CD14-positive monocyte (primary cell): ENCODE measurements at regions not wholly inside any gene's neighbourhood (a gene's known extent, or its start where the extent isn't known, plus 50 kb on each side); places are given as distances from the start of the nearest gene placed in this dataset.
"Not testable (repeated sequence)": the region's sequence is repeated elsewhere in the genome, so short reads cannot be mapped to it uniquely, and the experiment has no call there.

ENCODE experiments used
- DNase-seq, 3 donors: peaks; one replicate each; pipeline ENCODE4 v3.0.0-alpha.2; 2011 to 2022
- H2AFZ ChIP-seq: 2 replicates; pipeline ENCODE4 v1.6.0; 2012; ENCODE audit warnings: mild to moderate bottlenecking, low read depth, low read length, inconsistent platforms; ENCODE audit not compliant: insufficient read depth, poor library complexity, severe bottlenecking
- H3K27ac ChIP-seq, 2 donors: 1 replicate in 1 of 2; 2 replicates in 1 of 2; pipeline ENCODE4 v1.5.1; 2012 to 2013; ENCODE audit warnings: low read length in 2 of 2, control low read depth in 1 of 2, inconsistent platforms in 1 of 2, low read depth in 1 of 2, mild to moderate bottlenecking in 1 of 2
- H3K27me3 ChIP-seq, 2 donors: one replicate each; pipeline versions ENCODE4 v1.6.0 to v1.6.1; 2011 to 2013; ENCODE audit warnings: low read length in 2 of 2; ENCODE audit not compliant: control insufficient read depth in 2 of 2, insufficient read depth in 2 of 2
- H3K36me3 ChIP-seq, 2 donors: replicated peaks in 1 of 2; 1 replicate in 1 of 2; 2 replicates in 1 of 2; pipeline versions ENCODE4 v1.5.1 to v1.6.1; 2012 to 2013; ENCODE audit warnings: low read length in 2 of 2, control low read depth in 1 of 2, inconsistent platforms in 1 of 2, mild to moderate bottlenecking in 1 of 2; ENCODE audit not compliant: insufficient read depth in 2 of 2, control insufficient read depth in 1 of 2
- H3K4me1 ChIP-seq, 2 donors: 1 replicate in 1 of 2; 2 replicates in 1 of 2; pipeline versions ENCODE4 v1.5.1 to v1.6.1; 2012 to 2013; ENCODE audit warnings: low read length in 2 of 2, control low read depth in 1 of 2, inconsistent platforms in 1 of 2, mild to moderate bottlenecking in 1 of 2, moderate library complexity in 1 of 2; ENCODE audit not compliant: insufficient read depth in 2 of 2, control insufficient read depth in 1 of 2
- H3K4me2 ChIP-seq: replicated peaks from 2 replicates; pipeline ENCODE3; 2012; ENCODE audit warnings: low read length, moderate library complexity, mild to moderate bottlenecking; ENCODE audit not compliant: poor library complexity, severe bottlenecking; ENCODE audit errors: extremely low read depth
- H3K4me3 ChIP-seq, 3 experiments: fragments of 200-600 bp in 1 of 3; sonication (generic) in 1 of 3; replicated peaks in 1 of 3; 1 replicate in 2 of 3; 2 replicates in 1 of 3; pipeline ENCODE4 v1.5.1; 2011 to 2013; ENCODE audit warnings: low read length in 3 of 3, mild to moderate bottlenecking in 3 of 3, control low read depth in 2 of 3, low read depth in 2 of 3, inconsistent platforms in 1 of 3, moderate library complexity in 1 of 3
- H3K79me2 ChIP-seq: 2 replicates; pipeline ENCODE4 v1.6.0; 2012; ENCODE audit warnings: mild to moderate bottlenecking, control low read depth, inconsistent platforms, low read length, moderate library complexity; ENCODE audit not compliant: insufficient read depth
- H3K9ac ChIP-seq: 2 replicates; pipeline ENCODE4 v1.6.0; 2017; ENCODE audit warnings: low read length, mild to moderate bottlenecking; ENCODE audit not compliant: insufficient read depth, poor library complexity, severe bottlenecking
- H3K9me3 ChIP-seq, 2 donors: replicated peaks in 1 of 2; 1 replicate in 1 of 2; 2 replicates in 1 of 2; pipeline versions ENCODE4 v1.5.1 to v1.6.1; 2012 to 2013; ENCODE audit warnings: low read length in 2 of 2, control low read depth in 1 of 2; ENCODE audit not compliant: control insufficient read depth in 1 of 2, insufficient read depth in 1 of 2
- H4K20me1 ChIP-seq: 2 replicates; pipeline ENCODE4 v1.6.0; 2012; ENCODE audit warnings: mild to moderate bottlenecking, low read length, control low read depth, moderate library complexity; ENCODE audit not compliant: insufficient read depth
- H3K27ac Mint-ChIP-seq, 7 donors: one replicate each; pipeline ENCODE4 v1.8.0; 2020; ENCODE audit warnings: mild to moderate bottlenecking in 7 of 7, mixed read lengths in 7 of 7, moderate library complexity in 6 of 7, inconsistent platforms in 2 of 7
- H3K27me3 Mint-ChIP-seq, 3 donors: one replicate each; pipeline ENCODE4 v1.8.0; 2021 to 2022; ENCODE audit warnings: low read depth in 3 of 3, mild to moderate bottlenecking in 3 of 3, mixed read lengths in 3 of 3, moderate library complexity in 3 of 3, inconsistent platforms in 1 of 3
- H3K36me3 Mint-ChIP-seq, 2 donors: one replicate each; pipeline ENCODE4 v1.8.0; 2020; ENCODE audit warnings: mixed read lengths in 2 of 2, inconsistent platforms in 1 of 2, mild to moderate bottlenecking in 1 of 2
- H3K4me1 Mint-ChIP-seq: one replicate; pipeline ENCODE4 v1.8.0; 2020; ENCODE audit warnings: mild to moderate bottlenecking, mixed read lengths
- H3K4me3 Mint-ChIP-seq, 2 donors: one replicate each; pipeline ENCODE4 v1.8.0; 2020; ENCODE audit warnings: mild to moderate bottlenecking in 2 of 2, mixed read lengths in 2 of 2, moderate library complexity in 1 of 2
- H3K9me3 Mint-ChIP-seq, 7 donors: one replicate each; pipeline ENCODE4 v1.8.0; 2020 to 2022; ENCODE audit warnings: mixed read lengths in 7 of 7, mild to moderate bottlenecking in 6 of 7, moderate library complexity in 6 of 7, inconsistent platforms in 2 of 7
- WGBS: methylation state at CpG from one replicate; pipeline ENCODE4 v1.1.5; 2013; ENCODE audit warnings: missing lambda C conversion rate; ENCODE audit not compliant: insufficient coverage; 5-methylcytosine and 5-hydroxymethylcytosine counted together
- intact Hi-C, 2 donors: fragments of 100-400 bp; cut with micrococcal nuclease; formaldehyde crosslinking; loops; one replicate each; pipeline versions ENCODE4 v1.15.0 to v1.15.1; 2023
- TF ChIP-seq, protein P1 (sequence below): fragments of 200-600 bp; IDR thresholded peaks from one replicate; pipeline ENCODE4 v1.8.0; 2022; ENCODE audit warnings: antibody characterized with exemption, mild to moderate bottlenecking

- H3K27me3 ChIP-seq: no peaks in the 10 kb centered on the region
- H4K20me1 ChIP-seq: no peaks in the 10 kb centered on the region
- no peaks in the 10 kb centered on the region for H3K4me1 ChIP-seq
- no peak overlapping the region for H3K4me3 ChIP-seq
- H3K4me2 ChIP-seq: no peak overlapping the region
- intact Hi-C loops: no loop called here
- Mint-ChIP-seq H3K36me3 (no peaks in the 10 kb centered on the region), H3K9me3 (peaks cover 8 to 28% (median 17%) of the 10 kb centered on the region in 7 donors), H3K27me3 (peaks cover 0 to 6% (median 0%) of the 10 kb centered on the region in 3 donors), H3K4me1 (no peaks in the 10 kb centered on the region), H3K4me3 (no peak overlapping the region), H3K27ac (no peak overlapping the region)
- TF ChIP-seq, protein P1, sequence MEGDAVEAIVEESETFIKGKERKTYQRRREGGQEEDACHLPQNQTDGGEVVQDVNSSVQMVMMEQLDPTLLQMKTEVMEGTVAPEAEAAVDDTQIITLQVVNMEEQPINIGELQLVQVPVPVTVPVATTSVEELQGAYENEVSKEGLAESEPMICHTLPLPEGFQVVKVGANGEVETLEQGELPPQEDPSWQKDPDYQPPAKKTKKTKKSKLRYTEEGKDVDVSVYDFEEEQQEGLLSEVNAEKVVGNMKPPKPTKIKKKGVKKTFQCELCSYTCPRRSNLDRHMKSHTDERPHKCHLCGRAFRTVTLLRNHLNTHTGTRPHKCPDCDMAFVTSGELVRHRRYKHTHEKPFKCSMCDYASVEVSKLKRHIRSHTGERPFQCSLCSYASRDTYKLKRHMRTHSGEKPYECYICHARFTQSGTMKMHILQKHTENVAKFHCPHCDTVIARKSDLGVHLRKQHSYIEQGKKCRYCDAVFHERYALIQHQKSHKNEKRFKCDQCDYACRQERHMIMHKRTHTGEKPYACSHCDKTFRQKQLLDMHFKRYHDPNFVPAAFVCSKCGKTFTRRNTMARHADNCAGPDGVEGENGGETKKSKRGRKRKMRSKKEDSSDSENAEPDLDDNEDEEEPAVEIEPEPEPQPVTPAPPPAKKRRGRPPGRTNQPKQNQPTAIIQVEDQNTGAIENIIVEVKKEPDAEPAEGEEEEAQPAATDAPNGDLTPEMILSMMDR: no peak
- no peak overlapping the region for H3K27ac ChIP-seq
- H3K79me2 ChIP-seq: no peaks in the 10 kb centered on the region
- H3K9me3 ChIP-seq: peaks cover 13 to 20% of the 10 kb centered on the region in 2 donors
- no peak for DNase-seq
- no peak overlapping the region for H3K9ac ChIP-seq
- H2AFZ ChIP-seq: no peak overlapping the region
- no peaks in the 10 kb centered on the region for H3K36me3 ChIP-seq
Measured at GRCh38 chrX:108892501-108892900, 156.1 kb upstream of the IRS4 start.

- Mint-ChIP-seq H3K9me3 (peaks cover 0 to 9% (median 3%) of the 10 kb centered on the region in 7 donors), H3K27me3 (peaks cover 0 to 2% (median under 1%) of the 10 kb centered on the region in 3 donors), H3K4me1 (no peaks in the 10 kb centered on the region), H3K4me3 (no peak overlapping the region), H3K36me3 (no peaks in the 10 kb centered on the region), H3K27ac (no peak overlapping the region)
- intact Hi-C loops: no loop called here
- no peaks in the 10 kb centered on the region for H3K4me1 ChIP-seq
- TF ChIP-seq, protein P1: no peak
- no peak overlapping the region for H3K9ac ChIP-seq
- H3K79me2 ChIP-seq: no peaks in the 10 kb centered on the region
- no peaks in the 10 kb centered on the region for H3K27me3 ChIP-seq
- no peak overlapping the region for H3K4me2 ChIP-seq
- no peak overlapping the region for H3K27ac ChIP-seq
- no peak for DNase-seq
- H3K4me3 ChIP-seq: no peak overlapping the region
- peaks cover 0 to 3% of the 10 kb centered on the region in 2 donors for H3K9me3 ChIP-seq
- H2AFZ ChIP-seq: no peak overlapping the region
- no peaks in the 10 kb centered on the region for H4K20me1 ChIP-seq
- H3K36me3 ChIP-seq: no peaks in the 10 kb centered on the region
Measured at GRCh38 chrX:108875548-108875947, 139.2 kb upstream of the IRS4 start.

DNA sequence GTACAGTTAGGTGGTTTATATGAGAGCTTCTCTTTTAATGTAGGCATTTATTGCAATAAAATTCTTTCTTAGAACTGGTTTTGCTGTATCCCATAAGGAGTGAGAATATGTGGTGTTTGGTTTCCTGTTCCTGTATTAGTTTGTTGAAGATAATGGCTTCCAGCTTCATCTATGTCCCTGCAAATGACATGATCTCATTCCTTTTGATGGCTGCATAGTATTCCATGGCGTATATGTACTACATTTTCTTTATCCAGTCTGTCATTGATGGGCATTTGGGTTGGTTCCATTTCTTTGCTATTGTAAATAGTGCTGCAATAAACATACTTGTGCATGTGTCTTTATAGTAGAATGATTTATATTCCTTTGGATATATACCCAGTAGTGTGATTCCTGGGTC is 106.7 kb upstream of the IRS4 start:
- intact Hi-C loops: not testable (repeated sequence)

More for the DNA sequence above, 106.7 kb upstream of the IRS4 start:
- not testable (repeated sequence) for H3K27me3 ChIP-seq, H3K4me2 ChIP-seq, H3K4me1 Mint-ChIP-seq, H3K9ac ChIP-seq, H3K4me3 Mint-ChIP-seq, H3K27me3 Mint-ChIP-seq, H4K20me1 ChIP-seq, H3K27ac ChIP-seq, H3K9me3 ChIP-seq, H3K36me3 Mint-ChIP-seq, H3K9me3 Mint-ChIP-seq, H3K4me3 ChIP-seq, H3K79me2 ChIP-seq, H2AFZ ChIP-seq, H3K36me3 ChIP-seq, DNase-seq, H3K4me1 ChIP-seq, H3K27ac Mint-ChIP-seq
- no CpG with 5 or more reads among the region's 1 CpG for WGBS
